HFFc6 (cell line): ENCODE measurements at regions not wholly inside any gene's neighbourhood (a gene's known extent, or its start where the extent isn't known, plus 50 kb on each side); places are given as distances from the start of the nearest gene placed in this dataset.

Experiments
- DNase-seq: peaks from one replicate; pipeline ENCODE4 v3.0.0-alpha.2; 2018
- H3K27ac Mint-ChIP-seq: 2 replicates; pipeline ENCODE4 v1.8.0; 2020; ENCODE audit warnings: mild to moderate bottlenecking, mixed read lengths
- H3K27me3 Mint-ChIP-seq: 2 replicates; pipeline ENCODE4 v1.8.0; 2021; ENCODE audit warnings: mild to moderate bottlenecking, moderate library complexity, mixed read lengths; ENCODE audit not compliant: insufficient read depth
- H3K36me3 Mint-ChIP-seq: 2 replicates; pipeline ENCODE4 v1.8.0; 2021; ENCODE audit warnings: low read depth, mixed read lengths
- H3K4me1 Mint-ChIP-seq: 2 replicates; pipeline ENCODE4 v1.8.0; 2020; ENCODE audit warnings: low read depth, mixed read lengths
- H3K4me3 Mint-ChIP-seq: 2 replicates; pipeline ENCODE4 v1.8.0; 2020; ENCODE audit warnings: mild to moderate bottlenecking, moderate library complexity, mixed read lengths
- H3K9me3 Mint-ChIP-seq: 2 replicates; pipeline ENCODE4 v1.8.0; 2020; ENCODE audit warnings: mild to moderate bottlenecking, mixed read lengths
- TF ChIP-seq, protein P1 (sequence below): fragments of 200-600 bp; sonication (generic); IDR thresholded peaks from 2 replicates; pipeline ENCODE4 v1.5.0; 2021; ENCODE audit warnings: antibody characterized with exemption, mild to moderate bottlenecking

- Mint-ChIP-seq H3K9me3 (peaks cover 4% of the 10 kb centered on the region; the same call in 1 of the 2 replicates), H3K4me3 (no peak overlapping the region), H3K4me1 (no peaks in the 10 kb centered on the region), H3K36me3 (no peaks in the 10 kb centered on the region), H3K27me3 (no peaks in the 10 kb centered on the region), H3K27ac (no peak overlapping the region)
- TF ChIP-seq, protein P1, sequence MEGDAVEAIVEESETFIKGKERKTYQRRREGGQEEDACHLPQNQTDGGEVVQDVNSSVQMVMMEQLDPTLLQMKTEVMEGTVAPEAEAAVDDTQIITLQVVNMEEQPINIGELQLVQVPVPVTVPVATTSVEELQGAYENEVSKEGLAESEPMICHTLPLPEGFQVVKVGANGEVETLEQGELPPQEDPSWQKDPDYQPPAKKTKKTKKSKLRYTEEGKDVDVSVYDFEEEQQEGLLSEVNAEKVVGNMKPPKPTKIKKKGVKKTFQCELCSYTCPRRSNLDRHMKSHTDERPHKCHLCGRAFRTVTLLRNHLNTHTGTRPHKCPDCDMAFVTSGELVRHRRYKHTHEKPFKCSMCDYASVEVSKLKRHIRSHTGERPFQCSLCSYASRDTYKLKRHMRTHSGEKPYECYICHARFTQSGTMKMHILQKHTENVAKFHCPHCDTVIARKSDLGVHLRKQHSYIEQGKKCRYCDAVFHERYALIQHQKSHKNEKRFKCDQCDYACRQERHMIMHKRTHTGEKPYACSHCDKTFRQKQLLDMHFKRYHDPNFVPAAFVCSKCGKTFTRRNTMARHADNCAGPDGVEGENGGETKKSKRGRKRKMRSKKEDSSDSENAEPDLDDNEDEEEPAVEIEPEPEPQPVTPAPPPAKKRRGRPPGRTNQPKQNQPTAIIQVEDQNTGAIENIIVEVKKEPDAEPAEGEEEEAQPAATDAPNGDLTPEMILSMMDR = no peak
- DNase-seq = no peak
Observed at GRCh38 chr7:121798453-121798840, 74.5 kb upstream of the PTPRZ1 start.

DNA sequence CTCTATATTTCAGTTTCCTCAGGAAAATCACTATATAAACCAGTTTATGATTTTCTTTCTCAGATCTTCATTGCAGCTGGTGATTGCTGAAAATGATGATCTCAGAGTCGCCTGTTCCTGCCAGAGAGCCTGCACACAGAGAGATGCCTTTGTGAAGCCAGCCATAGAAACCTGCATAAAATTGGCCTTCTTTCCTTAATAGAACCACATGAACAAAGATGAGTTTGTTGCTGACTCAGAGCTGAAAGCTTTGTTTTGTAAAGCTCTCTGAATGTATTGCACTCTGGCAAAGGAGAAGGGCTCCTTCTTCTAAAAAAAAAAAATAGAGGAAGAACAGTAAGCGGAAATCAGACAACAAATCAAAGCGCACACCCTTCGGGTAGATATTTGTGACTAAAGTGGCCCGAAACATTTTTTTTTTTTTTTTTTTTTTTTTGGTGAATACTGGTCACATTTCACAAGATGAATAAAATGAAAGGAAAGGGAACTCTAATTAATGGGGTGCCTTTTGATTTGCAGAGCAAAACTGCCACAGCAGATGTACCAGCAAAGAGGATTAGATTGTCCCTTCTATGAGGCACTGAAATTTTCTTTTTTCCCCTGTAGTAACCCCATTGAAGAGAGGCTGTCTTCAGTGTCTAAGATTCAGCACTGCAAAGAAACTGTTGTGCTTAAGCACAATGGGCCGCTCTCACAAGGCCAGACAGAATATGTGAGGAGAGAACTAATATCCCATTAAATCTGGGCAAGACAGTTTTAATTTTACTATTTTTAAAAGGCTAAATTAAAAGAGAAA, 75.1 kb upstream of the PTPRZ1 start:
- DNase-seq = no peak
- H3K27ac Mint-ChIP-seq = no peak overlapping the region
- H3K4me3 Mint-ChIP-seq = no peak overlapping the region; the same call in 1 of the 2 replicates

DNA sequence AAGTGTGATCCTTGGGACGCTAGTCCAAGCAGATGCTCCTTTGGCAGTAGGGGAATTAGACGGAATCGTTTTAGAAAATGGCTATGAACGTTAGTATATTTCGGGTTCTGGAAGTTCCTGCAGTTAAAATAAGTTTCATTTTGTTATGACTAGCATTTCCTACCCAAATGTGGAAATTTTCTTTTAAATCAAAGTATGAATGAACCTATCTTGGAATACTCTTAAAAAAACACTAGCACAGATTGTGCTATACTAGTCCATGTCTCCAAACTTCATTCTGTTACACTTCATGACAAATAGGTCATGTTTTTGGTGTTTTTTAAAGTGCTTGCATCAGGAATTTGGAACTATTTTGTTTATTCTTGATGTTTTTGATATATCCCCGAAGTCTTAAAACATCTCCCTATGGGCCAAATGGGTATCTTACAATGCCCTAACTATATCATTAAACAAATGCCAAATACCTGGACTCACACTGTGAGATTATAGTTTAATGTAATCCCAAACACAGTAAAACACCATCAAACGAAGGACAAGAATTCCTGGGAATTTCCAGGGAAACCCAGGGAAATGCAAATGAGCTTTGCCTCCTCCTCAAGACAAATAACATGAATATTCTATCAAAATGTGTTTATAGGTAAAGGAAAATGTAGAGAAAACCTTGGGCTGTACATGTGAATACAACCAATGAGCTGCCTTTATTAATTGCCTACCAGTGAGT, 75.9 kb upstream of the PTPRZ1 start:
- H3K27ac Mint-ChIP-seq = no peak overlapping the region
- DNase-seq = no peak
- H3K4me3 Mint-ChIP-seq = no peak overlapping the region
- TF ChIP-seq, protein P1 = no peak
- peaks cover 4% of the 10 kb centered on the region; the same call in 1 of the 2 replicates for H3K9me3 Mint-ChIP-seq
- H3K27me3 Mint-ChIP-seq = no peaks in the 10 kb centered on the region; the same call in 1 of the 2 replicates
- H3K36me3 Mint-ChIP-seq = no peaks in the 10 kb centered on the region
- no peaks in the 10 kb centered on the region for H3K4me1 Mint-ChIP-seq

More for the DNA sequence above, 75.1 kb upstream of the PTPRZ1 start:
- no peaks in the 10 kb centered on the region for H3K4me1 Mint-ChIP-seq
- TF ChIP-seq, protein P1 = no peak
- H3K27me3 Mint-ChIP-seq = no peaks in the 10 kb centered on the region
- H3K9me3 Mint-ChIP-seq = peaks cover 4% of the 10 kb centered on the region; the same call in 1 of the 2 replicates
- H3K36me3 Mint-ChIP-seq = no peaks in the 10 kb centered on the region

GRCh38 chr7:121796381-121796780, 76.6 kb upstream of the PTPRZ1 start:
- Mint-ChIP-seq H3K36me3 (no peaks in the 10 kb centered on the region), H3K27ac (no peak overlapping the region), H3K4me1 (no peaks in the 10 kb centered on the region), H3K9me3 (peaks cover 4% of the 10 kb centered on the region; the same call in 1 of the 2 replicates), H3K27me3 (no peaks in the 10 kb centered on the region; the same call in 1 of the 2 replicates), H3K4me3 (no peak overlapping the region)
- DNase-seq = no peak
- TF ChIP-seq, protein P1 = no peak

DNA sequence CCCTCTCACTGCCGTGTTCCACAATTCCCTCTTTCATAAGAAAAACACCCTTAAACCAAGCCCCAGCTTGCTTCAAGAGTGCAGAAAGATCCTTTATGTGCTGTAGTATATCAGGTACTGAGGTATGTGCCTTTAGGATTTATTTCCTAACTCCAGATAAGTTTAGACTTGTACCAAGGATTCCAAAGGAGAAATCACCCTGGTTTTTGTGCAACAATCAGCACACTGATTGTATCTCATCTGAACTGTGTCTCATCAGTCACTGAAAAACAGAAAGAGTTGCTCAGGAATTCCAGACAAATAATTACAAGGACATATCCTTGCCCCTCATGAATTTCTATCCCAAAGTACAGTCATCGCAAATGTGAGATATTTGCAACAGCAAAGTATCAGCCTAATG, 77.2 kb upstream of the PTPRZ1 start:
- Mint-ChIP-seq H3K27me3 (no peaks in the 10 kb centered on the region; the same call in 1 of the 2 replicates), H3K4me1 (no peaks in the 10 kb centered on the region), H3K4me3 (no peak overlapping the region), H3K36me3 (no peaks in the 10 kb centered on the region), H3K27ac (no peak overlapping the region), H3K9me3 (peaks cover 4% of the 10 kb centered on the region; the same call in 1 of the 2 replicates)
- no peak for DNase-seq
- TF ChIP-seq, protein P1 = no peak
